Non-pigmented ciliary epithelial cell (primary cell): ENCODE measurements at regions not wholly inside any gene's neighbourhood (a gene's known extent, or its start where the extent isn't known, plus 50 kb on each side); places are given as distances from the start of the nearest gene placed in this dataset.

Experiments
- DNase-seq: peaks from one replicate; pipeline ENCODE4 v3.0.0-alpha.2; 2010; ENCODE audit warnings: low read depth

DNA sequence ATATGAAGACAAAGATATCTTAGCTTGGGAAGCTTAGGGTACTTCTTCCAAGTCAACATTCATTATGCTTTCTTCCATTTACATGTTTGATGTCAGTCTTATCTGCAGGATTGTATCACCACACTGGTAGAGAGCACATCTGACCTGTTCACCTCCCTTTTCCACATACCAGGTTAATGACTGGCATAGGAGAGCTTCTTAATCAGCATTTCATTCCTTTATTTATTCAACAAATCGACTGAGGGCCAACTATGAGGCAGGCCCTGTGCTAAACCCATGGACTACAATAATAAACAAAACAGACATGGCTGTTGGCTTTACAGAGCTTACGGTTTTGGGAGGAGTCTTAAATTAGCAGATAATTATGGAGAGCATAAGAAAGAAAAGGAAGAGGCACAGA, 378.1 kb upstream of the CDH11 start:
- DNase-seq: no peak

DNA sequence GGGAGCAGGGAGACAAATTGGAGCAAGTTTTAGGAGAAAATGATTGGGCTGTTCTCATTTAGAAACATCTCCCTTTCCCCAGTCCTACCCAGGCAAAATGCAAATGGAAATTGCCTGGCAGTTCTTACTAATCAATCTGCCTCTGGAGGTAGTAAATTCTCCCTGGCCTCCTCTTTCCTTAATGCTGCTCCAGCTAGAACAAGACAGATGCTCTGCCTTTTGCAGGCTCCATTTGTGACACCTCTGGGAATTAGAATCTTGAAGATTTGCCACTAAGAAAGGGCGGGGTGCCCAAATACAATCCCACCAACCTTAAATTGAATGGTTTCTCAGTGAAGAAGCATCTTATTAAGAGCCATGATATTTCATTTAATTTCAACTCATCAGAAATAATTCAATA, 377.7 kb upstream of the CDH11 start:
- no peak for DNase-seq

GRCh38 chr16:65497571-65497970, 375.7 kb upstream of the CDH11 start:
- DNase-seq: no peak

DNA sequence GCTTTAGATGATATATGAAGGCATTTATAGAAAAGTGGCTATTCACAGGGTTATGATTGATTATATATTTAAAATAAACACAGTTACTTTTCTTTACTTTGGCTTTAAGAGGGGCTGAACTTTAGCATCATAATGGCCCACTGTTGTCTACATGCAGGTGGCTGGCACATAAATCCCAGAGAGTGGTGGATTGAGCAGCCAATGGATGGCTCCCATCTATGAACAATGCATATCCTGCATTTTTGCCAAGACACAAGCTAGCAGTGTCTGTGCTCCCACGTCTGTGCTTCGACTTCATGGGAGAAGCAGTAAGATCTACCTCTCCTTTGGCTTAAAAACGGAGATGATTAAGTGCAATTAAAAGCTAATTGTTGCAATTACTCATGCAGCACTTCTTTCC, 373.2 kb upstream of the CDH11 start:
- no peak for DNase-seq

DNA sequence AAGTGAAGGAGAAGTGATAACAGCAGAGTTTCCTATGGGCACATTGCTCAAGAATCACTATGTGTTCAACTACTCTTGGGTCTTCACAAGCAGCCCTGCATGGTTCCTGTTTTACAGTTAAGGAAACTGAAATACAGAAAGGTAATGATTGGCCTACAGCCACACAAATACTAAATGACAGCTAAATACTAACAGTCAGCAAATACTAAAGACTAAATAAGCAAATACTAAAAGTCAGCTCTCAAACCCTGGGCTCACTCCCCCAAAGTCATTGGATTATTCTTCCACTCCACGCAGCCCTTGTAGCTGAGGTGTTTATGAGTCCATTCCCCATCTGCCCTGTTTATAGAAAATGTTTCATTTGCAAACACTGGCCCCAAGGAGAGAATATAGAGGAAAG, 372.7 kb upstream of the CDH11 start:
- DNase-seq: no peak

DNA sequence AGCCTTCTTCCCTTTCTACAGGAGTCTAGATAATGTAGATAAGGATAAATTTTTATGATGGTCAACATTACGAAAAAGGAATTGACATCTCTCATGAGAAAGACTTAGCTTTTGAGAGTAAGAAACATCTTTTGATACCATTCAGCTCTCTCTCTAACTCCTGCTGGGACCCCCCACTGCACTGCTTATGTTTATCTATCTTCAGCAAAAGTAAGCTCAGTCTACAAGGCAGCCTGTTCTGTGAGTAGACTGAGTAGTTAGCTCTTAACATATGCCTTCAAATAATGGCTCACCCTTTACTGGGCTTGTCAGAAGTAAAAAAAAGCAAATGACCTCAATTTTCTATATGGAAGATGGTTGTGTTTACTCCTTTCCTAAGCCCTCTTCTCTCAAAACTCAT, 372.2 kb upstream of the CDH11 start:
- no peak for DNase-seq

- DNase-seq: no peak
Measured at GRCh38 chr16:65490286-65490685, 368.4 kb upstream of the CDH11 start.

- no peak for DNase-seq
Measured at GRCh38 chr16:65489531-65490023, 367.7 kb upstream of the CDH11 start.

DNA sequence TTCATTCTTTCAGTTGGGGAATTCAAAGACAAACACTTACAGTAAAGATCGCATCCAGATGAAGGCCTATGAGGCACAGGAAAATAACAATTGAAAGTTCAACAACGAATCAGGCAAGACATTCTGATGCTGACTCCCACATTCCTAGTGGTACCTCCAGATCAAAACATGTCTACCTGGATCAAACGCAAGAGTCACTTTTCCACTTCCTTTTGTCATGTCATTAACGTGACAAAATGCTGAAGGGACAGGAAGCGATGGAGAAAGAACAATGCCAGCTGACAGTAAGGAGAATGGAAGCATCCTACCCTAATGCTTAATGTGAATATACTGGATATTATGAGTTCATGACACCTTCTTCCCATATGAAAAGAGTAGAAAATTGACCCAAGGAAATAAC, 365.4 kb upstream of the CDH11 start:
- DNase-seq: no peak

DNA sequence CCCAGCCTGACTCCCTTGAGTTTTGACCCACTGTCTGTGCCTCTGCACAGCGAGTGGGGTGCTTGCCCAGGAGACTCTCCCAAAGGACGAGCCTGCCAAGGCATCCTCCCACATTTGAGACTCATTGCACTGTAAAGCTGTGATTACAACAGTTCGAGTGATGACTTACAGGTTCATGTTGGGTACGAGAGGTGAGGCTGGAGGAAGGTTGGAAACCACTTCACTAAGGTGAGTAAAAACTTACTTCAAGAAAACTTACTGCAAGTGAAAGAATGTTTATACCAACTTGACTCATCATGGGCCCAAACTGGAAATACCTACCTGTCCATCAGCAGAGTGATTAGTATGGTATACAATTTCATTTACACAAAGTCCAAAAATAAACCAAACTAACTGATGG, 360.1 kb upstream of the CDH11 start:
- DNase-seq: no peak

DNA sequence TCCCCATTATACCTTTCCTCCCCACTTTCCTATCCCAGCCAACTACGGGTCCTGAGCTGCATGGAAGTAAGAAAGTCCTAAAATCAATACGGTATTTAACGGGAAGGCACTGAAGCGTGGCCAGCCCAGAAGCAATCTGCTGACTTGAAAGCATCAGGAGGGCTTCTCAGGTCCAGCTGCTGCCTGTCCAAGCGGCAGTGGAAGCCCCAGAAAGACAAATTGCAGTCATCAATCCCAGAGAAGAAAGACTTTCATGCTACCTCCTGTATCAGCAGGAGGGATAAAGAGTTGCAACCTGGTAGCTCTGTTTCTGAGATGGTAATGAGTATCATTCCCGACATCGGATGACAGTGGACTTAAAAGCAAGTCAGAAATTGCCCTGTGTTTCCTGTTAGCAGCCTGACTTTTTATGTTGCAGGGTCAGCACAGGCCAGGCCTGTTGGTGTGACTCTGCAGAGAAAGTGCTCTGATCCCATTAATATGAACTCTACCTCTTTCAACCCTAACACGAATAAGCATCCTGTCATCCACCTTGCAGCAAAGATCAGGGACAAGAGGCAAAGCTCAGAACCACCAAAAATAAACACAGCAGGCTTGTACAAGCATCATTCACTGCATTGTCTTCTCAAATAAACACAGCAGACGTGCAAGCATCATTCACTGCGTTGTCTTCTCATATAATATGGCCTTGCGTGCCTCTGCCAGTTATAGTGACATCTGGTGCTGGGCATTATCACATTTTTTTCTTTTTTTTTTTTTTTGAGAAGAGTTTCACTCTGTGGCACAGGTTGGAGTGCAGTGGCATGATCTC, 358.6 kb upstream of the CDH11 start:
- DNase-seq: no peak

DNA sequence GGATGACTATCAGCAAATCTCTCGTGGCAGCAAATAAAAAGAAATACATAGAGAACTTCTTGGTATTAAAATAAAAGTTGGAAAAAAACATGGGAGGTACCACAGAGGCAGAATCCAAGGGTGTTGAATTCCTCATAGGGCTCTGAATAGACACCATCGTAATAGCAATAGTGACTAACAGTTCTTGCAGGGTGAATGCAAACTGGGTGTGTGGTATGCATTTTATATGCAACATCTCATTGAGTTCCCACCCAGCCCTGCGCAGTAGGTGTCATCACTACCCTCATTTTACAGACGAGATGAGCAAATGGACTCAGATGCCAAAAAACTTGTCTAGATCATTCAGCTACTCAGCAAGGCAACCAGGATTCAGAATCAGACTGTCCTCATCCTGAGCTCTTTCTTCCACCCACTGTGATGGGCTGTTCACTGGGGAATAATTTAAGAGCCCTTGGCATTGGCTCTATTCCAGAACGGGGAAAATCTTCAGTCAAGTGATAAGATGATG, 354.6 kb upstream of the CDH11 start:
- DNase-seq: no peak

DNA sequence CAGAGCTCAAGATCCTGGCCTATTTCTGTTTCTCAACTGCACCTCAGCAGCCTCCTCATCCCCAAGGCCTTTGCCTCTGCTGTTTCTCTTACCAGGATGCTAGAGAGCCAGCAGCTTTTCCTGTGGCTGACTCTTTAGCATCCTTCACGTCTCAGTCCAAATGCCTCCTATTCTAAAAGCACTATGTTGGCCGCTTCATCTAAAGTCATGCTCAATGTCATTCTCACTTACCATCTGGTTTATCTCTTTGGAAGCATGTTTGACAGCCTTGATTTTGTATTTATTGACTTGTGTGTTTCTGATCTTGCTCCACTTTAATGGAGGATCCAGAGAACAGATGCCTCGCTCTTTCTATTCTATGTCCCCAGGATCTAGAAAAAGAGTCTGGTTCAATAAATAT, 351.8 kb upstream of the CDH11 start:
- no peak for DNase-seq

DNA sequence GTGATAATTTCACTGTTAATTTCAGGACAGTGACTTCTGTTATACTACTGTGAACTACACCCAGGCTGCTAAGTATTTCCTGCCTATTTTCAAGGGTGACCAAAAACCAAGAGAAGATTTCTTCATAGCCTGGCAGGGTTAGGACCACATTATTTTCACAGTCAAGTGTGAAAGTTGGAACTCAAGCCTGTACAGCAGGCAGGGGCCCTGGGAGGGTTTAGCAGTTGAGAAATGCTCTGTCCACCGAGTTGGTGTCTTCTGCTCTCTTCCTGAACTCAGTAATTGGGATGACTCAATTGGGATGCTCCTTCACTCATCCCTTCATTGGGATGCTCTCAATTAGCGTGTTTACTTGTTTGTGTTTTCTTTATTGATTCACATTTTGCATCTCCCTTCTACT, 347.3 kb upstream of the CDH11 start:
- no peak for DNase-seq

DNA sequence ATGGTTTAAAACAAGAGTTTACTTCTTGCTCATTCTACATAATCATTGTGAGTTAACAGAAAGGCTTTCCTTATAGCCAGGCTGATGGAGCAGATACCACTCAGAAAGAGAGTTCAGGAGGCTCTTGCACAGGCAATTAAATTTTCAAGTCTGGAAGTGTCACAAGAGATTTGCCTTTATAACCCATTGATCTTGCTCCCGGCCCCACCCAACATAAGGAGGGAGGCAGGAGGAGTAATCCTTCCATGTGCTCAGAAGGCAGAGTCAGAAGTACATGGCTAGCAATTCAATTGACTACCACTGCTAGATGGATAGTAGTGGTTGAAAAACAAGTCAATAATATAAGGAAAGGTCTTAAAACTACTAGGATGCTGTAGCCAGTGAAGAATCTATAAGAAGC, 346.3 kb upstream of the CDH11 start:
- DNase-seq: no peak

DNA sequence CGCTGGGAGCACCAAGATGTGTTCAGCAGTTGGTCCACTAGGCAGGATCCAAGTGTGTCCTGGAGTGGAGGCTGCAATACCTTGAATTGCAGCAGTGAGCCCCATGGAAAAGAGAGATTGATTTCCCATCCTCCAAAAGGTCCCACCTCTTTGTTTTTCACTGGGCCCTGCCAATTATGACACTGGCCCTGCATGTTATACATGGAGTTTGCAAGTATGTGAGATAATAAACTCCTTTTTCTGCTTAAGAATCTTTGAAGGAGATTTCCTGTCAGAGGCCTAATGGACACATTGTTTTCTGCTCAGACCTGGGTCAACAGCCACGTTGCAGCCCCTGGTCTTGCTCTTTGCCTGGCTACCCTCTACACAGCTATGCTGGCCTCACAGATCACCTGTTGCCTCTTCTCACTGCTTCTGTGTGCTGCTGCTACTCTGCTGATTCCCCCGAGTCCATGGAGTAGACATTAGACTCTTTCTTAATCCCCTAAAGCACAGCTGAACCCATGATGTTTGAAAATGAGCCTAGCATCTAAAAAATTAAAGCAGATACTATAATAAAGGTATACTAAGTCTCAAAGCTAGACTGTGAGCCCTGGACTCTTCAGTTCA, 341.9 kb upstream of the CDH11 start:
- no peak for DNase-seq

DNA sequence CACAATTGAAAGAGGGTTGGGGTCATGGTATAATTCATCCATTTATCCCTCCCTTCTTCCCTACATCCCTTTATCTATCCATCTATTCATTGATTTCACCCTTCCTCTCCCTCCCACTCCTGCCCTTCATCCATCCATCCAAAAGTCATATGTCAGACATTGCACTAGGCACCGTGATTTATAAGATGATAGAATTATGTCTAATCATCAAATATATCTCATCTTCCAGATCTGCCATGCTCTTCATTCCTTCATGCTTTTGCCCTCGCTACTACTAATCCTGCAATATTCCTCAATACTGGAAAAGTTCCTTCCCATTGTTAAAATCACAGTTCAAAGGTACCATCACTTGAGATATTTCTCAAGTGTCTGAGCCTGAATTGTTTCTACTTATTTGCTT, 335.2 kb upstream of the CDH11 start:
- DNase-seq: no peak

GRCh38 chr16:65455761-65456160, 333.9 kb upstream of the CDH11 start:
- no peak for DNase-seq

DNA sequence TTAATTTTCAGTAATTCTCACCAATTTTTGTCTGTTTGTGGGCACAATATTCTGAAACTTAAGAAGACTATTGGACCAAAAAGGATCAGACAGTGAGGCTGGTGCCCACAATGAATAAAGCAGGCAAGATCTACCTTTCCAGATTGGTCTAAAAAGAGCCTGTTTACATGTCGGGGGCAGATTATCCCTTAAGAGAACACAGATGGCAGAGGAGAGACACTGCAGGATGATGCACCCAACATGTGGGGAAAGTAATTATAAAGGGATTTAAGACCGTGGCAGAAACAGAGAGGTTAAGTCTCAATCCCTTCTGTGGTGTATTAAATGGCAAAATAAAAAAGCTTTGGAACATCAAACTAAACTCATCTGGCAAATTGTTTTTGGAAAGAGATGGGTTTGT, 331.8 kb upstream of the CDH11 start:
- DNase-seq: no peak

DNA sequence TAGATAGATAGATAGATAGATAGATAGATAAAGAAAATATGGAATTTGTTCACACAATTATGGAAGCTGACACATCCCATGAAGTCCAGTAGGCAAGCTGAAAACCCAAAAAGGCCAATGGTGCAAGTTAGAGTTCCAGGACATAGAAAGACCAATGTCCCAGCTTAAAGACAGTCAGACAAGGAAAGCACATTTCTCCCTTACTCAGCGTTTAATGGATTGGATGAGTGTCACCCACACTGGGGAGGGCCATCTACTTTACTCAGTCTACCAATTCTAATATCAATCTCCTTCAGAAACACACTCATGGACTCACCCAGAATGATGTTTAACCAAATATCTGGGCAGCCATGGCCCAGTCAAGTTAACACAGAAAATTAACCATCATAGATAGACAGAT, 327.7 kb upstream of the CDH11 start:
- DNase-seq: no peak

- DNase-seq: no peak
Measured at GRCh38 chr16:65446427-65446826, 324.6 kb upstream of the CDH11 start.

DNA sequence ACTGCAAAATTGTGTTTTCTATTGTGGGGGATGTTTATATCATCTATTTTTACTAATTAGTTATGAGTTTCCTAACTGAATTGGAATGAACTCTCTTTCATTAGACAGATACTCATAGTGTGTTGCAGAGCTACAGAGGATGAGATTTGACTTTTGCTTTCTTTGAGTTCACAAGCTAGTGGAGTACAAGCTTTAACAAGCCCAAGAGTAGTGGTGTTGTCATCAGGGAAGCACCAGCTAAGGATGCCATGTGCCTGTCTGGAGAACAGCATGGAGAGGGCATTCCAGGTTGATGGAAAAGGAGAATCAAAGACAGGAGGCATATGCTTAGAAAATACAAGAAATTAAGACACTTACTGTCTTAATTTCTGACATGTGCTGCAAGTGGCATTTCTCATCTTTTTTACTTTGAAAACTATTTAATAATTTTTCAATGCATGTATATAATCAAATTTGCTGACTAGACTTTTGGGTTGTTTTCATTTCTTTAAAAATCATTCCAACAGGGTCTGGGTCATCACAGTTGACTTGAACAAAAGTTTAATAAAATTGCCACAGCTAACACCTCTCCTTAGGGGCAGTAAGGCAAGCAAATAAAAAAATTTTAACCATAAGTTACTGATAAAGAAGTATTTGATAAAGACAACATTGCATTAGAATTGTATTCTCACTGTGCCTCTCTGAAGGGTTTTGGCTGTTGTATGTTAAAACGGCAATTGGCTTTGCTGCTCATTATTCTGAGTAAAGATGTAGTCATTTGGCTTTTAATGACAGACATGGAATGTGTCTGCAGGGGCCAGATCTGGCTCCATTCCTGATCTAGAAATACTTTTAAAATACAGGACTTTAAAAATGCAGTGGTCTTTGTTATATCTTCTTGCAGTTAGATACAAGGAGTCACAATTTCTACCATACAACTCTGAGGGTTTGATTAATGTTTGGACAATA, 323.7 kb upstream of the CDH11 start:
- no peak for DNase-seq

DNA sequence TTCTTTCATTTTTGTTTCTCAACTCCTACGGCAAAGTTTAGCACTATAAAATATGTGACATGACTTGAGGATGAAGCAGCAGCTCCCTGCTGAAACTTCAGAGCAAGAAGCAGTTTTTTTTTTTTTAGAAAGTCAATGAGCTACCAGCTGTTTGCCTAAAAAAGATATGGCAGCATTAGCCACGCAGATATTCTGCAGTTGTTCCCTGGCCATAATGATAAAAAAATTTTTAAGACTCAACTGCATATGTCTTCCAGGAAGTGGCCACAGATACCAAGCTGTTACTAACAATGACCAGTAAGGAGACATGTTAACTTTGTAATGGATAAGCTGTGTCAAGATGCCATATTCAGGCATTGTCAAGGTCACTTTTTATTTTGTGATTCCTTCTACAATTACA, 319.6 kb upstream of the CDH11 start:
- no peak for DNase-seq
